Esophagus squamous epithelium (tissue), 5 donors: ENCODE measurements at regions not wholly inside any gene's neighbourhood (a gene's known extent, or its start where the extent isn't known, plus 50 kb on each side); places are given as distances from the start of the nearest gene placed in this dataset.

Experiments
- DNase-seq: peaks from one replicate; lab custom pipeline; 2025; lab: John Stamatoyannopoulos, UW
- H3K27ac ChIP-seq, 4 donors: fragments of 200-600 bp; sonication (generic); one replicate each; pipeline ENCODE4 v1.5.1; 2016 to 2019; ENCODE audit warnings: mild to moderate bottlenecking in 1 of 4
- H3K27me3 ChIP-seq, 4 donors: fragments of 200-600 bp; sonication (generic); 1 replicate in 3 of 4; 2 replicates in 1 of 4; pipeline versions ENCODE4 v1.5.1 to v1.6.0; 2017 to 2021; ENCODE audit warnings: antibody characterized with exemption in 1 of 4
- H3K36me3 ChIP-seq, 3 donors: fragments of 200-600 bp; sonication (generic); one replicate each; pipeline ENCODE4 v1.5.1; 2016 to 2019
- H3K4me1 ChIP-seq, 3 donors: fragments of 200-600 bp; sonication (generic); one replicate each; pipeline ENCODE4 v1.5.1; 2017 to 2019
- H3K4me3 ChIP-seq, 4 donors: fragments of 200-600 bp; sonication (generic); 1 replicate in 3 of 4; 2 replicates in 1 of 4; pipeline ENCODE4 v1.5.1; 2016 to 2019; ENCODE audit warnings: mild to moderate bottlenecking in 2 of 4, moderate library complexity in 1 of 4
- H3K9me3 ChIP-seq, 3 donors: fragments of 200-600 bp; sonication (generic); one replicate each; pipeline ENCODE4 v1.5.1; 2016 to 2019
- POLR2A ChIP-seq, 4 donors: fragments of 450-650 bp; IDR thresholded peaks; one replicate each; pipeline ENCODE4 v1.6.1; 2017; ENCODE audit warnings: antibody characterized with exemption in 4 of 4, mild to moderate bottlenecking in 4 of 4, moderate library complexity in 3 of 4
- WGBS, 2 donors: methylation state at CpG; one replicate each; pipeline ENCODE4 v1.1.5; 2018; 5-methylcytosine and 5-hydroxymethylcytosine counted together
- intact Hi-C: fragments of 100-400 bp; cut with DNase I; formaldehyde crosslinking; loops from one replicate; pipeline ENCODE4 v1.15.0; 2022
- TF ChIP-seq, protein P1 (sequence below), 6 experiments: fragments of 450-650 bp in 4 of 6; fragments of 200-600 bp in 2 of 6; sonication (generic) in 2 of 6; IDR thresholded peaks; one replicate each; pipeline ENCODE4 v1.5.1; 2016 to 2019; ENCODE audit warnings: antibody characterized with exemption in 6 of 6, mild to moderate bottlenecking in 4 of 6, moderate library complexity in 4 of 6
- donor health status: DM: yes; HTN: yes; CAD: no.

DNA sequence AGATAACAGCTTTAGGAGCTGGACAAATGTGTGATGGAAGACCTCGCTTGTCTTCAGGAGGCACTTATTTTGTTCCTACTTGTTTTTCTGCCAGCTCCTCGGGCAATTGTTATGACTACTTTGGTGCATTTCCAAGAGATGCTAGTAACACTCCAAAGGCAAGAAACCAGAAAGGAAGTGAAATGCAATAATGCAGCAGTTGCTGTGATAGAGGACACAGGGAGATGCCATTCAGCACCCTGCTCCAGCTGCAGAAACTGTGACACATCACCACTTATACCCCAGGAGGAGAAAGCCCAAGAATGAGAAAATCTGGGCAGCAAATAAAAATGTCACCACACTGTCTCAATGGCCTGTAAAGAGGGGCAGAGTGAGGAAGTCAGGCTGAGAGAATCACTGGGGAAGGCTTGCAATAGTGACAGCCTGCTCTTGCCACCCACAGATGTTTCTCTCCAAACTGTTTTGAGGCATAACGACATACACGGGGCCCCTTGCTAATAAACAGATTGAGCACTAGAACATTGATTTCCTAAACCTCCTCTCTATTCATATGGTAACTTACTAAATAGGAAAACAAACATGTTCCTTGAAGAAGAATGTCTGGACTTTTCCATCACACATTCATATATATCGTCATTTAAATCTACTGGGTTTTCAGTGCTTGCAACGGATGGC lies 195.5 kb upstream of the PRNP start:
- 46 to 51% methylated on average over 6 of the region's 6 CpGs for WGBS, 2 donors
- Histone ChIP-seq H3K4me3 (no peak overlapping the region), H3K27ac (no peak overlapping the region), H3K36me3 (no peaks in the 10 kb centered on the region), H3K9me3 (no peaks in the 10 kb centered on the region), H3K27me3 (no peaks in the 10 kb centered on the region), H3K4me1 (no peaks in the 10 kb centered on the region)
- TF ChIP-seq, protein P1, sequence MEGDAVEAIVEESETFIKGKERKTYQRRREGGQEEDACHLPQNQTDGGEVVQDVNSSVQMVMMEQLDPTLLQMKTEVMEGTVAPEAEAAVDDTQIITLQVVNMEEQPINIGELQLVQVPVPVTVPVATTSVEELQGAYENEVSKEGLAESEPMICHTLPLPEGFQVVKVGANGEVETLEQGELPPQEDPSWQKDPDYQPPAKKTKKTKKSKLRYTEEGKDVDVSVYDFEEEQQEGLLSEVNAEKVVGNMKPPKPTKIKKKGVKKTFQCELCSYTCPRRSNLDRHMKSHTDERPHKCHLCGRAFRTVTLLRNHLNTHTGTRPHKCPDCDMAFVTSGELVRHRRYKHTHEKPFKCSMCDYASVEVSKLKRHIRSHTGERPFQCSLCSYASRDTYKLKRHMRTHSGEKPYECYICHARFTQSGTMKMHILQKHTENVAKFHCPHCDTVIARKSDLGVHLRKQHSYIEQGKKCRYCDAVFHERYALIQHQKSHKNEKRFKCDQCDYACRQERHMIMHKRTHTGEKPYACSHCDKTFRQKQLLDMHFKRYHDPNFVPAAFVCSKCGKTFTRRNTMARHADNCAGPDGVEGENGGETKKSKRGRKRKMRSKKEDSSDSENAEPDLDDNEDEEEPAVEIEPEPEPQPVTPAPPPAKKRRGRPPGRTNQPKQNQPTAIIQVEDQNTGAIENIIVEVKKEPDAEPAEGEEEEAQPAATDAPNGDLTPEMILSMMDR (IDR thresholded peaks at IDR 0.05): no peak
- TF ChIP-seq POLR2A (IDR thresholded peaks at IDR 0.05): no peak
- no peak for DNase-seq
- intact Hi-C loops: no loop called here

DNA sequence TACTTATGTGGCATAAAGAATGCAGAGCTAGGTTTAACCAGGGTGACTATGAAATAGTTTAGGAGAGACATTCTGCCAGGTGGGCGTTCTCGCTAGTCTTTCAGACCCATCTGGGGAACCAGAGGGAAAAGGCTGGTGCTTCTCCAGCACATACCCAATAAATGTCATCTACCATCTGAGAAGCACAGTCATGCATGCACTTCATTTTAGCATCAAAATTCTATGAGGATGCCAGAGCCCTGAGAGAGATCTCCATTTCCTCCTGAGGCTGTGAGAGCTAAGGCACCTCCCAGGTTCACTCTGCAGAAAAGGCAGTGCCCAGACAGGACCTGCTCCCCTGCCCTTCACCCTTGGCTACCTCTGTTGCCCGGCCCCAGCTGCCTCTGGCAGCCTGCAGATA lies 196.2 kb upstream of the PRNP start:
- no peaks in the 10 kb centered on the region for H3K9me3 ChIP-seq
- no peaks in the 10 kb centered on the region for H3K27me3 ChIP-seq
- no peak overlapping the region for H3K27ac ChIP-seq
- intact Hi-C loops: no loop called here
- H3K4me3 ChIP-seq: no peak overlapping the region
- WGBS, 2 donors: 59 to 83% methylated on average over 3 of the region's 3 CpGs
- no peaks in the 10 kb centered on the region for H3K4me1 ChIP-seq
- H3K36me3 ChIP-seq: no peaks in the 10 kb centered on the region
- TF ChIP-seq, protein P1 (IDR thresholded peaks at IDR 0.05): no peak
- TF ChIP-seq POLR2A (IDR thresholded peaks at IDR 0.05): no peak
- DNase-seq: no peak

DNA sequence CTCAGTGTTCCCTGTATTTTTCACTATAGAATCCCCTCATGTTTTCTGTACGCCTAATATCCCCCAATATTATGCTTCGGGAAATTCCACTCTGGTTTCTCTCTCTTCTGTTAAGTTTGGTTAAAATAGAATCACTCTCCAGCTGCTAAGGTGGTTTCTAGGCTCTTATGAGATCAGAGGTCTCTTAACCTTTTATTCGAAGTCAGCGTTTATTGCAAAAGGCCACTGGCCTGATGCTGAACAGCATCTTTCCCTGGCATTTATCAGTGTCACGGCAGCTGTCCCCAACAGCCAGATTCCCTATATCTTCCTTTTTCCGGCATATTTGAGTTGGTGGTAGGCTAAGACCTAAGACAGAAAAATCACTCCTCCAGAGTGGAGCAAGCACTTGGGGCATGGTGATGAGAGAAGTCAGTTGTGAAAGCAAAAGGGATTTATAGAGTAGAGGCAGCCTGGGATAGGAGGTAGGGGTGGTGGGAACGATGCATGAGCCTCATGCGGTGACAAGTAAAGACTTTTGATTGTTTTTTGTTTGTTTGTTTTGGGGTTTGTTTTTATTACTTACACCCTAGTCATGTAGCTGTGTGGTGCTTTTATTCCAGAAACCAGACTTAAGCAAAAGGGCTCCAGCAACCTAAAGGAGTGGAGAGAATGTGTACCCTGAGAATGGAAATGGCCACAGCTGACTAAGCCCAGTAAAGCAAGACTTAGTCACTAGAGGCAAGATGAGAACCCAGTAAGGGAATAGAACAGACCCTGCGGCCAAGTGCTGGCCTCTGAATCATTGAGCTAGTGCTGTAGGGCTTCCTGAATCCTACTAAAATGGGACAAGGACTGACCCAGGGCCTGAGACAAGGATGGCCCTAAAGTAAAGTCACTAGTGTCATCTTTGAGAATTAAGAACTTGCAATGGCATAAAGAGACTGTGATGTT lies 197.6 kb upstream of the PRNP start:
- no peak for DNase-seq
- intact Hi-C loops: no loop called here
- Histone ChIP-seq H3K36me3 (no peaks in the 10 kb centered on the region), H3K9me3 (no peaks in the 10 kb centered on the region), H3K4me1 (no peaks in the 10 kb centered on the region), H3K27ac (no peak overlapping the region), H3K27me3 (no peaks in the 10 kb centered on the region), H3K4me3 (no peak overlapping the region)
- TF ChIP-seq, protein P1 (IDR thresholded peaks at IDR 0.05): no peak
- no peak for TF ChIP-seq POLR2A (IDR thresholded peaks at IDR 0.05)
- 86 to 88% methylated on average over 9 of the region's 9 CpGs for WGBS, 2 donors

DNA sequence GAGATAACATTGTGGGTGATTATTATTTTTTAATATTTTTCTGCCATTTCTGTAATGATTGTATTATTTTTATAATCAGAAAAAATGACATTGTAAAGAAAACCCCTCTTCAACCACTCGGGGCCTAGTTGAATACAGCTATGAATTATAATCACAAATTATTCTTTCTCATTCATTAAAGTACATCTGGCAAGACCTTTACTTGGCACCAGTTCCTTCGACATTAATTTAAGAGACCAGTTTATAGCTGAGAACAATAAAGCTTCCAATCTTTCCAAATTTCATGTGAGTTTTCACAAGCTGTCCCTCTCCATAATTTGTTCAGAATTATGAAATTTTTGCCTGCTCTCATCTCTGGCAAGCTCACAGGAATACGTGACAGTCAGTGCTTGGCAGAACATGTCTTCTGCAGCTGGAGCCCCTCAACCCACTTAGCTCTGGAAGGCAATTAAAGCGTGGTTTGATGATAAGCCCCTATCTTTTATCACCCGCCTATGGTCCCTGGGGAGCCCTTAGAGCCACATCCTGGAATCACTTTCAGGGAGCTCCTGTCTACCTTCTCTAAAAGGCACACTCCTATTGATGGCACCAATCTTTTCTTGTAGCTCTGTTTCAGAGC lies 201.8 kb upstream of the PRNP start:
- H3K4me3 ChIP-seq: no peak overlapping the region
- TF ChIP-seq, protein P1 (IDR thresholded peaks at IDR 0.05): no peak
- no peak for TF ChIP-seq POLR2A (IDR thresholded peaks at IDR 0.05)
- no peak for DNase-seq
- H3K4me1 ChIP-seq: no peaks in the 10 kb centered on the region
- intact Hi-C loops: no loop called here
- H3K36me3 ChIP-seq: no peaks in the 10 kb centered on the region
- no peaks in the 10 kb centered on the region for H3K27me3 ChIP-seq
- H3K9me3 ChIP-seq: no peaks in the 10 kb centered on the region
- WGBS, 2 donors: 49 to 50% methylated on average over 5 of the region's 5 CpGs
- no peak overlapping the region for H3K27ac ChIP-seq

DNA sequence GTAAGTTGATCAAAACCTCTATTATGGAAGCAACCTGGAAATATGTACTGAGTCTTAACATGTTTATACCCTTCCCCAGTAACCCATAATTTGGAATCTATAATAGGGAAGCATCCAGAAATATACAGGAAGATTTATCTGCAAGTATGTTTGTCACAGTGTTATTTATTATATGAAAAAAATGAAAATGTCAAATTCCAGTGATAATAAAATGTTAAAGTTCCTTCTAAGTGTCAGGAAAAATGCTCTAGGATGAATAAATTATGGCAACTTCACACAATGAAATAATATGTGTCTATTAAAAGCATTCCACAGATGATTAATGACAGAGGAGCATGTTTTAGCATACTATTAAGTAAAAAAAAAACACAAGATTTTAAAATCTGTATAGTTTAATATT lies 202.3 kb upstream of the PRNP start:
- Histone ChIP-seq H3K4me1 (no peaks in the 10 kb centered on the region), H3K36me3 (no peaks in the 10 kb centered on the region), H3K27me3 (no peaks in the 10 kb centered on the region), H3K9me3 (no peaks in the 10 kb centered on the region), H3K4me3 (no peak overlapping the region), H3K27ac (no peak overlapping the region)
- intact Hi-C loops: no loop called here
- TF ChIP-seq, protein P1 (IDR thresholded peaks at IDR 0.05): no peak
- no peak for TF ChIP-seq POLR2A (IDR thresholded peaks at IDR 0.05)
- DNase-seq: no peak
